C4-2B (cell line): ENCODE measurements at regions not wholly inside any gene's neighbourhood (a gene's known extent, or its start where the extent isn't known, plus 50 kb on each side); places are given as distances from the start of the nearest gene placed in this dataset.

Experiments used
- CTCF ChIP-seq: fragments of 450-650 bp; conservative IDR thresholded peaks from 2 replicates; pipeline ENCODE4 v1.5.1; 2017; ENCODE audit warnings: mild to moderate bottlenecking
- ZFX ChIP-seq: fragments of 450-650 bp; IDR thresholded peaks from 2 replicates; pipeline ENCODE4 v1.6.1; 2017

- TF ChIP-seq CTCF (no peak), ZFX (no peak)
These were observed 210.5 kb upstream of the KLF6 start for GRCh38 chr10:3995302-3996210.
